ENCODE measurements at regions not wholly inside any gene's neighbourhood (a gene's known extent, or its start where the extent isn't known, plus 50 kb on each side); places are given as distances from the start of the nearest gene placed in this dataset.

DNA sequence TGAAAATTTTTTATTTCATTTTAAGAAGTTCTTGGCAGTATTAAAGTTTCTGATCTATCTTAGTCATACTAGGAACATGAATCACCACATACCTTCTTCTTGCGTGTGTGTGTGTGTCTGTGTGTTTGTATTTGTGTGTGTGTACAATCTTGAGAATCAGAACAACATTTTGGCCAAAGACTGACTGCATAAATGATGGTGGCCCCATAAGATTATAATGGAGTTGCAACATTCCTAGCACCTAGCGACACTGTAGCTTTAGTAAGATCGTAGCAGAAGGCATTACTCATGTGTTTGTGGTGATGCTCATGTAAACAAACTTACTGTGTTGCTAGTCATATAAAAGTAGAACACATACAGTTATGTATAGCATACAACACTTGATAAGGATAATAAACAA lies 205.4 kb downstream of the FAM76B start:
- TF ChIP-seq CTCF (conservative IDR thresholded peaks at IDR 0.05) (no peak), ZFX (IDR thresholded peaks at IDR 0.05) (no peak)

Measured in C4-2B (cell line).